Esophagus muscularis mucosa (tissue), 4 donors: ENCODE measurements at regions not wholly inside any gene's neighbourhood (a gene's known extent, or its start where the extent isn't known, plus 50 kb on each side); places are given as distances from the start of the nearest gene placed in this dataset.

Source experiments
- EP300 ChIP-seq: sonication (generic); formaldehyde crosslinking; IDR thresholded peaks from one replicate; pipeline ENCODE4 v1.6.1; 2017; ENCODE audit warnings: antibody characterized with exemption
- POLR2A ChIP-seq: fragments of 450-650 bp; IDR thresholded peaks from one replicate; pipeline ENCODE4 v1.6.1; 2017; ENCODE audit warnings: antibody characterized with exemption, moderate library complexity, mild to moderate bottlenecking, low read depth
- POLR2AphosphoS5 ChIP-seq, 2 donors: sonication (generic); formaldehyde crosslinking; IDR thresholded peaks; one replicate each; pipeline ENCODE4 v1.6.1; 2017; ENCODE audit warnings: antibody characterized with exemption in 2 of 2
- TF ChIP-seq, protein P1 (sequence below), 3 experiments: fragments of 200-600 bp in 2 of 3; fragments of 450-650 bp in 1 of 3; sonication (generic) in 2 of 3; IDR thresholded peaks; one replicate each; pipeline ENCODE4 v1.5.1; 2017 to 2019; ENCODE audit warnings: antibody characterized with exemption in 3 of 3, mild to moderate bottlenecking in 2 of 3, moderate library complexity in 1 of 3

DNA sequence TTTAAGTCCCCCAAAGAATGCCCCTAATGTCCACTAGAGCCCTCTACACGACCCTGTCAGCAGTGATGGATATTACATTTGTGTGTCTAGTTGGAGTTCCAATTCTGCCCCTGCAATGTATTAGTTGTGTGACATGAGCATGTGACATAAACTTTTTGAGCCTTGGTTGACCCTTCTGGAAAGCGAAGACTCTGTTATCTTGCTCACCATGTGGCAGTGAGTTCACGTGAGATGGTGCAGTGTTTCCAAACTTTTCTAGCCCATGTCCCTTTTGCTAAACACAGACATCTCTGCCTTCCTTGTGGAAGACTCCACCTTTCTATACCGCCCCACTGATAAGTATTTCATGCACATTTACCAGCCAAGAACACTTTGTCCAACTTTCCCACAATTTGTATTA, 87.0 kb upstream of the BOD1 start:
- TF ChIP-seq POLR2AphosphoS5 (IDR thresholded peaks at IDR 0.05) (no peak), POLR2A (no peak), EP300 (no peak)
- TF ChIP-seq, protein P1, sequence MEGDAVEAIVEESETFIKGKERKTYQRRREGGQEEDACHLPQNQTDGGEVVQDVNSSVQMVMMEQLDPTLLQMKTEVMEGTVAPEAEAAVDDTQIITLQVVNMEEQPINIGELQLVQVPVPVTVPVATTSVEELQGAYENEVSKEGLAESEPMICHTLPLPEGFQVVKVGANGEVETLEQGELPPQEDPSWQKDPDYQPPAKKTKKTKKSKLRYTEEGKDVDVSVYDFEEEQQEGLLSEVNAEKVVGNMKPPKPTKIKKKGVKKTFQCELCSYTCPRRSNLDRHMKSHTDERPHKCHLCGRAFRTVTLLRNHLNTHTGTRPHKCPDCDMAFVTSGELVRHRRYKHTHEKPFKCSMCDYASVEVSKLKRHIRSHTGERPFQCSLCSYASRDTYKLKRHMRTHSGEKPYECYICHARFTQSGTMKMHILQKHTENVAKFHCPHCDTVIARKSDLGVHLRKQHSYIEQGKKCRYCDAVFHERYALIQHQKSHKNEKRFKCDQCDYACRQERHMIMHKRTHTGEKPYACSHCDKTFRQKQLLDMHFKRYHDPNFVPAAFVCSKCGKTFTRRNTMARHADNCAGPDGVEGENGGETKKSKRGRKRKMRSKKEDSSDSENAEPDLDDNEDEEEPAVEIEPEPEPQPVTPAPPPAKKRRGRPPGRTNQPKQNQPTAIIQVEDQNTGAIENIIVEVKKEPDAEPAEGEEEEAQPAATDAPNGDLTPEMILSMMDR (IDR thresholded peaks at IDR 0.05), result no peak
